GM19328 (cell line): ENCODE measurements at regions not wholly inside any gene's neighbourhood (a gene's known extent, or its start where the extent isn't known, plus 50 kb on each side); places are given as distances from the start of the nearest gene placed in this dataset.

Experiments used
- ATAC-seq: cut with Tn5 transposase; IDR thresholded peaks from one replicate; pipeline ENCODE4 v1.9.1; 2021; ENCODE audit warnings: mild to moderate bottlenecking, moderate library complexity; ENCODE audit not compliant: unreplicated experiment

DNA sequence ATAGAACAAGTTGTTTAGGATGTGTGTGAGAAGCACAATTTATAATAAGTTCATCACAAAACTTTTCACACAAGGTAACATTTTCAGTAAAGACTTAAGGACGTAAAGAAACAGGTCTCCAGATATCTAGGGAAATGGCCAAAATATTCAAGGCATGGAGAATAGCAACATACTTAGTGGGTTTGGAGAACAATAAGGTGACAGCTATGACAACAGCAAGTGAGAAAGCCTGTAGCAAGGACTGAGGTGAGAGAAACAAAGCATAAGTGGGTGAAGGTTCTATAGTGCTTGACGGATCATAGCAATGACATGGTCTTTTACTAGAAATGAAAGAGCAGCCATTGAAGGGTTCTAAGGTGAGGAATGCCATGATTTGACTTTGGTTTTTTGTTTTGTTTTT lies 1337.3 kb downstream of the PCDH18 start:
- no peak for ATAC-seq

DNA sequence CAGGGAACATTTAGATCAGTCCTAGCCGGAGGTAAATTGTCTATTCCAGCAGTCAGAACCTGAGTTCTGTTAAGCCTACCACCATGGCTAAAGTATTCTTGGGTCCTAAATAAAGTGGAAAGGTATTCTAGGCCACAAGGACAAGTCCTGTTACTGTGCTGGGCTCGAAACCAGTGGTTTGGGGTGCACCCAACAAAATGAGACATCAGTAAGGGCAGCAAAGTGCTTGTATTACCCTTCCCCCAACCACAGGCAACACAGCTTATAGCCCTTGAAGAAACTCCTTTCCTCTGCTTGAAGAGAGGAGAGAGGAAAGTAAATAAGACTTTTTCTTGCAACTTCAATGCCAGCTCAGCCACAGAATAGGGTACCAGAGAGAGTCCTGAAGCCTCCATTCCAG lies 1345.6 kb downstream of the PCDH18 start:
- ATAC-seq = no peak

DNA sequence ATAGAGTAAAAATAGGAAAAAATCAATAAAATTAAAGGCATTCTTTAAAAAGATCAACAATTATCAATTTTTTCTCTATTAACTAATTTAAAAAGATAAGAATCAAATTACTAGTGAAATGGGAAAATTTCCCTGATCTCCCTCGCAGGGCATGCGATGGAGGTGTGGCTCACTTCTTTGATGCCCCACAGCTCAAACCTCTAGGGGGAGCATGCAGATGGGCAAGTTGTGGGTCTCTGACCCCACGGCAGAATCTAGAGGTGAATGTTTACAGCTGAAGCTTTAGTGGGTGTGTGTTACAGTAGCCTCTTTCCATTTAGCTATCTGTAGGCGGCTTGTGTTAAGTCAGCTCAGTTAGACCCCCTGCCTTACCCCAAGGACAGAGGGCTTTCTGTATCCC lies 1348.8 kb downstream of the PCDH18 start:
- ATAC-seq = no peak

DNA sequence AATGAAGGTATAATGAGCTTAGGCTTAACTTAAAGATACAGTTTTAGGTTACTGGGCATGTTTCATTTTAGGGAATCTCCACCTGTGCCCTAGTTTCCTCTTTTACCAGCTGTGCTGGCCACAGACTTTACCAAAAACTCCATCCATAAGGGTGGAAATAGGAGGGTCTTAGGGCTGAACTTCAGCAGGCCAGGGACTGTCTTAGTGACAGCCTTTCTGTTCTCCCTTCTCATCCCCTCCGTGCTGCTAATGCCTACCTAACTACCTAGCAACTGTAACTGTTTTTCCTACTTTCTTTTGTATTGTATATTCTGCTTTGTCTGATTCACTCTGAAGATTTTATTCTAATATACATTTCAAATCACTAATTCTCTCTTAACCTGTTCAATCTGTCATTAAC lies 1375.3 kb downstream of the PCDH18 start:
- no peak for ATAC-seq

- ATAC-seq = no peak
These were observed 1382.2 kb downstream of the PCDH18 start for GRCh38 chr4:136150046-136150445.

DNA sequence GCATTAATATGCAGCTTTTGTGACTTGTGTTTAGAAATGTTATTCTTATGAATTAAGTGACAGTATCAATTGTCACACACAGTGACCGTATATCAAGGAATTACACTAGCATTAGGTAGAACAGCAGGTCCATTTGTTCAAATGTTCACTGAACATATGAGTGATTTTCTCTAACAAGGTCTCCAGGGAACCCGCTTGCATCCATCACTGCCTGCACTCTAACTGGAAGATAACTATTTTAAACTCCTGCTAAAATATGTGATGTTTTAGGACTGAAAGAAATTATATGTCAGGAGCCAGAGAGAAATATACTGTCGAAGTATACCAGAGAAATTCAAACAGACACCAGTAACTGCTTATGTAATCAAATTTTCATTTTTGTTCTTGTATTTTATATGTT lies 1395.7 kb downstream of the PCDH18 start:
- no peak for ATAC-seq

GRCh38 chr4:136124251-136124745 lies 1408.0 kb downstream of the PCDH18 start:
- ATAC-seq = no peak

DNA sequence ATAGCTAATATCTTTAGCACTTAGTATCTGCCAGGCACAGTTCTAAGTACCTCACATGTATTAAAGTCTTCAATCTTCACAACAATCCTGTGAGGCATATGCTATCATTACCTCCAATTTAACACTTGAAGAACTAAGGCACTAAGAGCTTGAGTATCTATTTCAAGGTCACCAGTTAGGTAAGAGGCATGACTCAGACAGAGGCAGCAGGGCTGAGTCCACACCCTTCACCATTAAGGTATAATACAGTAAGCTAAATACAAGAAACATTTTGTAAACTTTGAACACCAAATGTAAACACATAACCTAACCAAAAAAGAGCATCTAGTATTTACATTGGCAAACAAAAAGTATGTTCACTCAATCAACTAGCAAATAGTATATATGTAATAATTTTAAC lies 1410.9 kb downstream of the PCDH18 start:
- no peak for ATAC-seq

GRCh38 chr4:136113921-136114320 lies 1418.4 kb downstream of the PCDH18 start:
- no peak for ATAC-seq

DNA sequence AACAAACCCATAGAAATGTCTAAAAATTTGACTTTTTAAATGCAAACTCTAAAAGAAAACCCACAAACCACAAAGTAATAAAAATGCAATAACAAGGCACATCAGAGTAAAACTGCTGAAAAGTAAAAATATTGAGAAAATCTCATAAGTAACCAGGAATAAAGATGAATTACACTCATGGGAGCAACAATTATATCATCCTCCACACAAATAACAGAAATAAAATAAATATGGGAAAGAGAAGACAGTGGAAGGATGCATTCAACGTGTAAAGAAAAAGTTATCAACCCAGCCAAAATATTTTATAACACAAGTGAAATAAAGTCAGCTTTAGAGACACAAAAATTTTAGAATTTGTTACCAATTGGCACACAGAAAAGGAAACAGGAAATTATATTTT lies 1420.2 kb downstream of the PCDH18 start:
- ATAC-seq = no peak

DNA sequence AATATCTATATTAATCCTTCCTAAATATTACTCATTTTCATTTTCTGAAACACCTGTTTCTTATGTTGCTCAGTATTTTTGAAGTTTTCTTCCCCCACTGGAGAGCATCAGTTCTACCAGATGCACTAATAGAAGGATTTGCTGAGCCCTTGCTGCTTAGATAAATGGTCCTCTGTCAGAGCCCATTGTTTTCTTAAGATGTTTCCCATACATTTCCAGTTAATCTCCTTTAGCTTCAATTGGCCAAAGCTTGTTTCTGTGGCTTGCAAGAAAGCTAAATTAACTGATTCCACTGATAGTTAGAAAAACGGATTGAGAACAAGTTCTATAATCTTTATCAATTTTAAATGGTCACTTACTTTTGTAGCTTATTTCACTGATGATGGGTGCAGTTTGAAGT lies 1425.5 kb downstream of the PCDH18 start:
- no peak for ATAC-seq

DNA sequence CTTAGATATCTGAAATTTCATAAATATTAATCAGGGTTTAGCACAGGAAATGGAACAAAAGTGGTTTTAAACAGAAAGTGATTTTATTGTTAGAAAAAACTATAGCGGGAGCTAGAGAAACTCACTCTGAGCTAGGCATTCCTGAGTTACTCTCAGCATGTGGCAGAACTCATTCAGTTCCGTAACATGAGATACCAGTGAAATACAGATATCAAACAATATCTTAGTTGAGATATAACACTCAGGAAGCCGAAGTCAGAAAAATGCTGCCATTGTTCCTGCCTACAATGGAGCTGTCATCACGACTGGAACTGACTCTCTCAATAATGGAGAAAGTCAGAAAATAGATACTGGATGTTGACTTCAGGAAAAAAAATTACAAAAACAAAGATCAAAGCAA lies 1428.7 kb downstream of the PCDH18 start:
- no peak for ATAC-seq

DNA sequence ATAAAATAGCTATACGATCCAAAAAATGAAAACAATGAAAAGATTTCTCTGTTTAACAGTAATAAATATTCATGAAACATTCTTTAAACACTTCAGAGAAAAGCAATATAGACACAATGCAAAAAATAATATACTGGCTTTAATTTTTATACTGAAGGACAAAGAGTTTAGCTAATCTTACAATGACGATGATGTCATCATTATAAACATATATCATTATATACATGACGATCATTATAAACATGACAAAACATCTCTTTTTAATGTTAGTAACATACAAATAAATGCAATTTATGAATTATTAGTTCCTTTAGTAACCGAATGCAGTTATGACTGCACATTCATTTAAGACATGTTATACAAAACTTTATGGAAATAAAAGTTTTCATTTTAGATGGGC lies 1434.6 kb downstream of the PCDH18 start:
- no peak for ATAC-seq

DNA sequence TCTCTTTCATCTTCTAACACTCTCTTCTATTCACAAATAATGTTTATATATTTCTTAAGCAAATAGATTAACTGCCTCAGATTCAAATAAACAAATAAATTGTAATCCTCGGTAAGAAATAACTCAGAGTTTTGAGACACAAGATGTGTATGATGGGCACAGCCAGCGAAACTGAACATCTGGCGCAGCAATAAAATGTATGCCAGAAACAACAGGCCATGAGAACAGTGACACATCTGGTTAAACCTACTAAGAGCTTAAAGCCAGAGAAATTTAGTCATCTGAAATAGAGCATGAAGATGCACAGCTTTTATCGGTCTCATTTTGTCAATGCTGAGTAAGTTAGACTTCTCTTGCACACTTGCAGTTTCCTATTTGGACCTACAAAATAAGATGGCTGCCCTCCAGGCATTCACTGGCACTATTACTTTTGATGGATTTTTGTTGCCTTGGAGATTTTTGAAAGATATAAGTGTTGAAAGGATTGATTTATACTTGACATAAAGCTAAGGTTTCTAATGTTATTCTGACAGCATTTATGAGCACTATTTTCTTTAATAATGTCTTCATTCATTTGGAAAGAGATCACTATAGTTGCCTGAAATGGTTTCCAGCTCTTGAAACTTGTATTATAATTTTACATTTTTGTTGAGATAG lies 1444.0 kb downstream of the PCDH18 start:
- no peak for ATAC-seq

GRCh38 chr4:136078976-136079375 lies 1453.3 kb downstream of the PCDH18 start:
- no peak for ATAC-seq

- ATAC-seq = no peak
These were observed 1475.5 kb downstream of the PCDH18 start for GRCh38 chr4:136056748-136057147.

- ATAC-seq = no peak
These were observed 1476.9 kb downstream of the PCDH18 start for GRCh38 chr4:136055360-136055759.

- no peak for ATAC-seq
These were observed 1495.5 kb downstream of the PCDH18 start for GRCh38 chr4:136036744-136037143.

GRCh38 chr4:136032391-136032790 lies 1499.9 kb downstream of the PCDH18 start:
- ATAC-seq = no peak

DNA sequence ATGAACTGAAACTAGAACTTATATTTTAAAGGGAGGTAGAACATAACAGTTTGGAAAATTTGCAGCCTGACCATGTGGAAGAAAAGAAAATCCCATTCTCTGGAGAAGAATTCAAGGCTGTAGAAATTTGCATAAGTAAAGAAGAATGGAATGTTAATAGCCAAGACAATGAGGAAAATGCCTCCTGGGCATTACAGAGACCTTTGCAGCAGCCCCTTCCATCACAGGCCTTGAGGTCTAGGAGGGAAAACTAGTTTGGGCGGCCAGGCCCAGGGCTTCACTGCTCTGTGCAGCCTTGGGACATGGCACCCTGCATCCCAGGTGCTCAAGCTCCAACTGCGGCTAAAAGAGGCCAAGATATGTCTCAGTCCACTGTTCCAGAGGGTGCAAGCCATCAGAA lies 1506.8 kb downstream of the PCDH18 start:
- ATAC-seq = no peak

DNA sequence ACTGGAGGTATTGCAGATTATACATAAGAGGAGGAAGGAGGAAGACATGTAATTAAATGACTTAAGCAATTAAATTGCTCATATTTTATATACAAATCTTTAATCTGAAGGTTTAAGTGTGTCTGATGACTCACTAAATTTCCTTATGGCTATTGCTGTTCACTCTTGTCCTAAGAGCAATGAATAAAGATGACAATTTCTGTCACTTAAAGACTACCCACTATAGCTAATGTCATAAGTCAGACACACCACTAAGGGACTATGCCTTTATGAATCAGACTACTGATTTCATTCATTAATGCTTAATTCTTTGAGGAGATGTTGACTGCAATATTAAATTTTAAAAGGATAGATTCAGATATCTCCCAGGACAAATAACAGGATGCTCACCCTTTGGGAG lies 1514.7 kb downstream of the PCDH18 start:
- no peak for ATAC-seq

GRCh38 chr4:136012220-136012619 lies 1520.1 kb downstream of the PCDH18 start:
- ATAC-seq = no peak

DNA sequence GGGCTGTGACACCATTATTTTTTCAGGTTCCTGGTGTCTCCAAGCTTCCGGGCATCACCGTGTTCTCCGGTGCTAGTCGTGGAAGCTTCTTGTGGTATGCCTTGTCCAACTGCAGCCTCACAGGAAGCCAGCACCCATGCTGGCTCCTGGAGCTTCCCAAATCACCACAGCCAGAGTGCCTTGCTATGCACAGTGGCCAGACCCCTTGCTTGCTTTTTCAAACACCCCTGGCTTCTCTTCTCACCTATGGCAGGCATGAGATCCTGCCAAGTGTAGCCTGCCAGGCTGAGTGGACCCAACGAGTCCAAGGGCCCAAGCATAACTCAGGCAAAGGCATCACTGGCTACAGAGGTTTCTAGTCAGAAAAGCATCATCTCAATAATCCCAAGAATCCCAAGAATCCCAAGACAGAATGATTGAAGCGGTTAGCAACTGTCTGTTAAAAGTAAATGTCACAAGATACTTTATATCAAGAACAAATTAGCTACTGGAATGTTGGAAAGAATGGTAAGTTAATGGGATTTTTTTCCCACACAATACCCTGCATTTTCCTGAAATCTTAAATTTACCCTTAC lies 1522.9 kb downstream of the PCDH18 start:
- no peak for ATAC-seq
